LNCaP clone FGC (cell line): ENCODE measurements at regions not wholly inside any gene's neighbourhood (a gene's known extent, or its start where the extent isn't known, plus 50 kb on each side); places are given as distances from the start of the nearest gene placed in this dataset.

Source experiments
- DNase-seq: peaks from one replicate; pipeline ENCODE4 v3.0.0-alpha.2; 2011; ENCODE audit warnings: low read depth
- H3K4me3 ChIP-seq: 2 replicates; pipeline ENCODE4 v1.5.1; 2011; ENCODE audit warnings: mild to moderate bottlenecking, low read depth, low read length, control low read depth
- CTCF ChIP-seq: IDR thresholded peaks from 2 replicates; pipeline ENCODE4 v1.5.1; 2012; ENCODE audit warnings: mild to moderate bottlenecking; ENCODE audit not compliant: control insufficient read depth, insufficient read depth; ENCODE audit errors: extremely low read depth

GRCh38 chr12:124655048-124655697, 87.8 kb upstream of the NCOR2 start:
- TF ChIP-seq CTCF = no peak
- DNase-seq = no peak
- no peak overlapping the region for H3K4me3 ChIP-seq

GRCh38 chr12:124654666-124655047, 87.2 kb upstream of the NCOR2 start:
- no peak for TF ChIP-seq CTCF
- no peak overlapping the region for H3K4me3 ChIP-seq
- no peak for DNase-seq

- no peak for TF ChIP-seq CTCF
- no peak for DNase-seq
- H3K4me3 ChIP-seq = no peak overlapping the region
Measured at GRCh38 chr12:124653169-124653931, 85.9 kb upstream of the NCOR2 start.

- no peak for DNase-seq
- TF ChIP-seq CTCF = no peak
- no peak overlapping the region for H3K4me3 ChIP-seq
Measured at GRCh38 chr12:124652661-124653060, 85.2 kb upstream of the NCOR2 start.

- TF ChIP-seq CTCF = no peak
- DNase-seq = no peak
- H3K4me3 ChIP-seq = no peak overlapping the region
Measured at GRCh38 chr12:124651516-124652273, 84.3 kb upstream of the NCOR2 start.

GRCh38 chr12:124650912-124651311, 83.5 kb upstream of the NCOR2 start:
- H3K4me3 ChIP-seq = no peak overlapping the region
- TF ChIP-seq CTCF = no peak

More at GRCh38 chr12:124650912-124651311, 83.5 kb upstream of the NCOR2 start:
- no peak for DNase-seq
